ENCODE measurements at regions not wholly inside any gene's neighbourhood (a gene's known extent, or its start where the extent isn't known, plus 50 kb on each side); places are given as distances from the start of the nearest gene placed in this dataset.
"Not testable (repeated sequence)": the region's sequence is repeated elsewhere in the genome, so short reads cannot be mapped to it uniquely, and the experiment has no call there.

DNA sequence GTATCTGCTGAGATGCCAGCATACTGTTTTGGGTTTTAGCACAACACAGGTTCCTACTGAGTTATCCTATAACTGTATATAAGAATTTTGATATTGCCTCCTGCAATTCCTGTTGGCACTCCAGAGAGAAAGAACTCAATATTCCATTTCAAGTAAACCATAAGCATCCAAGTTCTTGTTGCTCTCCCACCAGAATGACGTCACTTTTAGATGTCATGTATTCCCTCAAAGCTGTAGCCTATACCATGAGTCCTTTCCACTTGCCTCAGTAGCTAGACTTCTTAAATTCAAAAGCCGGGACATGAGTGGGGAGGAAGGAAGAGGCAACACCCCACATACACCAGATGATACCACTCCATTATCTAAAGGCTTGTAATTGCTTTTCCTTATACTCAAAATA, 171.5 kb downstream of the ALDH8A1 start:
- DNase-seq: no peak

DNA sequence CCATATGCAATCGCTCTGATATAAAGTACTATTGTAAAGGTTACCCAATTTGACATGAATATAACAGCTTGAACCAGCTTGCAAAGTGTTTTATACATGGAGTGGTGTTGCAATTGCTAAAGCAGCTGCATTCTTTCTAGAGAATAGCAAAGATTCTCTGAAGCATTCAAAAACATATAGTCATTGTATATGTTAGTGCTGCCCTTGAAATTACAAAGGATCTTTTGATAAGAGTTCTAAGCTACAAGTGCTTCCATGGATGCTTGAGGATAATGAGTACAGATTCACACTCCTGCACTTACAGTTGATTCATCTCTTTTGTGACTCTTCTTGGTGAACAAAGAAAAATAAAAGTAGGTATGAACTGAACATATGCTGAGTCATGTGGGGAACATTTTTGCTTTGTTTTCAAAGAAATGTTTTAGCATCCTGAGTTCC, 175.7 kb downstream of the ALDH8A1 start:
- DNase-seq: no peak

DNA sequence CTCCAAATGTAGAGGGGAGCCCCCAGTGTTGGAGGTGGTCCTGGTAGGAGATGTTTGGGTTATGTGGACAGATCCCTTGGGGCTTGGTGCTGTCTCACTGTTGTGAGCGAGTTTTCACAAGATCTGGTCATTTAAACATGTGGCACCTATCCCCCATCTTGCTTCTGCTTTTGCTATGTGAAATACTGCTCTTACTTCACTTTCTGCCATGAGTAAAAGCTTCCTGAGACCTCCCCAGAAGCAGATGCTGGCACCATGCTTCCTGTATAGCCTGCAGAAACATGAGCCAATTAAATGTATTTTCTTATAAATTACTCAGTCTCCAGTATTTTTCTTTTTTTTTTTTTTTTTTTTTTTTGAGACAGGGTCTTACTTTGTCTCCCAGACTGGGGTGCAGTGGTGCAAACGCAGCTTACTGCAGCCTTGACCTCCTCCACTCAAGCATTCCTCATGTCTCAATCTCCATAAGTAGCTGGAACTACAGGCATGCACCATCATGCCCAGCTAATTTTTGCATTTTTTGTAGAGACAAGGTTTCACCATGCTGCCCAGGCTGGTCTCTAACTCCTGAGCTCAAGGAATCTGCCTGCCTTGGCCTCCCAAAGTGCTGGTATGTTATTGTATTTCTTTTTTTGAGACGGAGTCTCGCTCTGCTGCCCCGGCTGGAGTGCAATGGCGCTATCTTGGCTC, 177.1 kb downstream of the ALDH8A1 start:
- no peak for DNase-seq

DNA sequence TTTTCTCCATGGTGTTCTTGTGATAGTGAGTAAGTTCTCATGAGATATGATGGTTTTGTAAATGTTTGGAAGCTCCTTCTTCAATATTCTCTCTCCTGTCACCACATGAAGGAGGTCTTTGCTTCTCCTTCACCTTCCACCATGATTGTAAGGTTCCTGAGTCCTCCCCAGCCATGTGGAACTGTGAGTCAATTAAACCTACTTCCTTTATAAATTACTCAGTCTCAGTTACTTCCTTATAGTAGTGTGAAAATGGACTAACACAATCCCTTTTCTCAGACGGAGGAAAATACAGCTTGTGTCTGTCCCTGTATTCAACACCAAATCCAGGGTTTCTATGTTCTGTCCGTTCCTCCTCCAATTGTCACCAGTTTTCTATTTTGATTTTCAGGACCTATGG, 181.0 kb downstream of the ALDH8A1 start:
- DNase-seq: no peak

DNA sequence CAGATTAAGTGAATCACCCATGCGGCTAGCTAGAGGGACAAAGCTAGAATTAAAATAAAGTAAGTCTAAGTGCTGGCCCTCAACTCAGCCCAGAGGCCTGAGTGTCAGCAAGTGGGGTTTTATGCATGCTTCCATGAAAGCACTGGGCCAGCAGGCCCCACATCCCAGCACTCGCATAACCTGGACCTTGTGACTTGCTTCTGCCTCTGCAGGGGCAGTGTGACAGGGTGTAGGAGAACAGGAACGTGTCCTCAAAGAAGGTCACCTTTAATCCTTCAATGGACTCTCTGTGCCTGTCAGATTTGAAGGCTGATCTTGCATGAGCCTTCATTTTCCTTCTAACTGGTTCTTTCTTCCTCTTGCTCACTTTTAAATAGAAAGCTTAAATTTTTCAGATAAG, 183.4 kb downstream of the ALDH8A1 start:
- DNase-seq: no peak

DNA sequence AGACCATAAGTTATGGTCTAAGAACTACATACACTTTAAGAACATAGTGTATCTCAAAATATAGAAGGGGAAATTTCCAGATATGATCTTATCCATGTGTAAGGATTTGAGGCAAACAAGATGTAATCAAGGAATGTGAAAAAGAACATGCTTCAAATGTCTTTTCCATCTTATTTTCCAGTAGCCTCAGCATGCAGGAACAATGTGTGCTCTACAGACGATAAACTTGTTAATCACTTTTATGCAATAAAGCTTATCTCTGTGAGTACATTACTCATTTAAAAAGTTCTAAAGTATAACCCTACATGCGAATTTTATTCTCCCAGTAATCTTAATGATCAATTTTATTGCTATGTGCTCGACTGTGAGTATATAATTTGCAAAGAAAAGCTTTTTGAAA, 185.2 kb downstream of the ALDH8A1 start:
- no peak for DNase-seq

DNA sequence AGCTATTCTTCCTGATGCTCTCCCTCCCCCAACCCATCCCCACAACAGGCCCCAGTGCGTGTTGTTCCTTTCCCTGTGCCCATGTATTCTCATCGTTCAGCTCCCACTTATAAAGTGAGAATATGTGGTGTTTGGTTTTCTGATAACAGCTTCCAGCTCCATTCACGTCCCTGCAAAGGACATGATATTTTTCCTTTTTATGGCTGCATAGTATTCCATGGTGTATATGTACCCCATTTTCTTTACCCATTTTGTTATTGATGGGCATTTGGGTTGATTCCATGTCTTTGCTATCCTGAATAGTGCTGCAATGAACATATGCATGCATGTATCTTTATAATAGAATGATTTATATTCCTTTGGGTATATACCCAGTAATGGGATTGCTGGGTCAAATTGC, 186.3 kb downstream of the ALDH8A1 start:
- DNase-seq: not testable (repeated sequence)

DNA sequence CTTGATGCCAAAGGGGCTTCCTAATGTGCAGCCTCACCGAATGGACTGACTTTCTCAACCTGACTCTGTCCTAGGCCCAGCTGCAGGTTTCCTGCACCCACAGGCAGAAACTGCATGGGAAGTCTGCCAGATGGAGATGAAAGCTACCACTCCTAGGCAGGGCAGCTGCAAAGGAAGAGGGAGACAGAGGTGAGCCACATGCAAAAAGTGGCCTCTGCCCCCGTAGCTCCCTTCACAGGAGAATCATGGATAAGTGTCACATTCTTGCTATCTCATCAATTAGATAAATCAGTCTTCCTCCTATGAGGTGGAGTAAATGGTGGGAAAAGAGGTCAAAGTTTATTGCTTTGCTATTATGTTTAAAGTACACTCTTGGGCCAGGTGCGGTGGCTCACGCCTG, 191.3 kb downstream of the ALDH8A1 start:
- no peak for DNase-seq

DNA sequence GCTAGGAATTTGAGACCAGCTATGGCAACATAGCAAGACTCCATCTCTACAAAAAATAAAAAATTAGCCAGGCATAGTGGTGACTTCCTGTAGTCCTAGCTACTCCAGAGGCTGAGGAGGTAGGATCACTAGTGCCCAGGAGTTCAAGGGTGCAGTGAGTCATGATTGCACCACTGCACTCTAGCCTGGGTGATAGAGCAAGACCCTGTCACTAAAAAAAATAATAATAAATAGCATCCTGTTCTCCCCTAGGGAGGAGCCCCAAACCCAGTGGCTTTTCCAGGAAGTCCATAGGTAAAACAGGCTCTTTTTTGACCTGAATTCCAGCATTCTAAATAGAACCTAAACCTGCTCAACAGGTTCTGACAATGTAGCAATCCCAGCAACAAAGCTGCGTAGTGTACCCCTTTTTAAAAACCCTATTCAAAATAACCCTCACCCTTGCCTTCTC, 192.0 kb downstream of the ALDH8A1 start:
- DNase-seq: no peak

DNA sequence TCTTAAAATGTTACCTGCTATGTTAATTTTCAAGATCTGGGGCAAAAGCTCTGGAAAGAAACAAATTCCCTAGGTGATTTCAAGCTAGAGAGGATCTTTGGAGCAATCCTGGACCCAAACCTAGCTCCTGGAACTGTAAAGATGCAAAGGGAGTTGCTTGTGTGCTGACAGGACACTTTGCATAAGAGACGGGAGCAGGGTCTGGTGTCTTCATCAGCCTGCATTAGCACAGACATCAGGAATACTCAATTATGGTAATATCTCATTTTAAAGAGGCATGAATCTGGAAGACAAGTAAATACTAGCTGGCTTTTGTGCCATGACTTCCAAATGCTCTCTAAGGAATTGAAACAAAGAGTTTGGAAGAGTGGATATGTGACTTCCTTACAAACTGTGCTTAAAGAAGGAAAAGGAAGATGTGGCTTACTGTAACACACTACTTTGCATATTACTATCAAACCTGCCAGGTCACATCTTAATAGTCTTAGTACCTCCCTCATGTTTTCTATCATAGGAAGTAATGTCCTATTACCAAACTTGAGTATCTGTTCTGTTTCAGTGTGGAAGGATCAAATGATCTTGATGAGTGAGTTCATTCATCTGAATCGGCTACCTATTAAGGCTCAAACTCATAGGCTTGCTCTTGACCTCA, 193.4 kb downstream of the ALDH8A1 start:
- peak; percentile 44 for DNase-seq

DNA sequence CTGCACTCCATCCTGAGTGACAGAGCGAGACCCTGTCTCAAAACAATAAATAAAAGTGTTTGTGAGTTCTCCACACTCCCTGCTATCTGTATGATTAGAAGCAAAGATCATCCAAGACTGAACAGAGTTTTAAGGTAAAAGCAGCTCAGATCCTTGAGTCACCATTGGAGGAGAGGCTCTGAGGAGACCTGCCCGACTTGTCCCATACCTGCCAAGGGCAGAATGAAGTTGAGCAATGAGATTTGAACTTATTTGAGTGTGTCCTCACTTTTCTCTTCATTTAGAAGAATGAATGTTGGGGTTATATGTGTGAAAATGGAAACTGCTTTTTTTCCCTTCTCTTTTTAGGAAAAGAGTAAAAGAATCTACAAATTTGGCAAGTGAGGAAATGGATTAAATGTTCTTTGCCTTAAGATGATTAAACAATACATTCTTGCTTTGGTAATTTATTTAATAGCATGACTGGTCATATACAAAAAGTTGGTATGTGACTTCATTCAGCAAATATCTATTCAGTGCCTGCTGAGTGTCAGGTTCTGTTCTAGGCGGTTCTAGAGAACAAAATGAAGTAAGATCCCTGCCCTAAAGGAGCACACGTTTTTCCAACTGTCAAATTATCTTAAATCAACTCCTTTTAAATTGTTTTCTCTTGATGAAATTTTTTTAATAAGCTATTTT, 195.7 kb downstream of the ALDH8A1 start:
- no peak for DNase-seq

DNA sequence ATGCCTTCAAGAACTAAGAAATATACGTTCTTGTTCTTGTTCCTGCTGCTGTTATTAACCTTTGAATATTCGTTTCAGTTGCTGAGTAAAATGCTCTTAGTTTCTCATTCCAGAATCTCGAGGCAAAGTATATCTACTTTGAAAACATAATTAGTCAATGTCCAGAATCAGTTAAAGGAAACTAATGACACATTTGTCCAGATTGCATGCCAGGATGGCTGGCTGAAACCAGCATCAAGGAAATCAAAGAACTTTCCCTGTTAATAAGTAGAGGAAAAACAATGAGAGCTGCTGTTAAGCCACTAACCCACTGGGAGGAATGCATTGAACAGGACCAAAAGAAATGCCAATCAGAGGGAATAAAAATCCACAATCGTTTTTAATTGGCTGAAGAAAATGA, 196.9 kb downstream of the ALDH8A1 start:
- no peak for DNase-seq

DNA sequence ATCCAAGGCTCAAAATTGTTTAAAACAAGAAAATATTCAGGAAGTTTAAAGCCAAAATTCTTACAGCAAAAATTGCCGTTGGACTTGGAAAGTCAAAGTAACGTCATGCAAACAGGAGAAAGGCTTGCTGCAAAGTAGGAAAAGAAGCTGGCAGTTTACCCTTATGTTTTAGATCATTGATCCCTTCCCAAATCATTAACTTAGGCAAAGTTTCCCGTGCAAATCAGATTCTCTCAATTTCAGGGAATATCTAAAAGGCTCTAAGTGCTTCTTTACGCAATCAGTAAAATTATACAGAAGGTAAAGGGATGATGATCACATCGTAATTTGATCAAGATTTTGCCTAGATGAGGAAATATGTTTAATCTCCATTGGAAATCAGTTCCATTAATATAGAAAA, 197.5 kb downstream of the ALDH8A1 start:
- DNase-seq: no peak

DNA sequence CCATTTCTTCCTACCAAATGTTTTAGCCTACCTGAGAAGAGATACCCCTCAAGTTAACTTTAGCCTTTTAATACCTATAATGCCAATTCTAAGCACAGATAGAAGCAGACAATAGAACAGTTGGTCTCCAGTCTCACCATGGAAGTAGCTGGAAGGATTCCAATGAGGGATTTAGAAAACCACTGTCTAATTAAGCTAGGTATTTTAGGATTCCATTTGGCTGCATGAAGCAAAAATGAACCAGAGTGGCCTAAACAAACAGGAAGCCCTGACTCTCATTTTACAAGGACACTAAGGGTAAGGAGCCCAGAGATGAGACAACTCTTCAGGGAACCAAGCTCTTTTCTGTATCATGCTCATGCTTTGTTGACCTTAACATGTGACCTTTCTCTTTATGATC, 199.2 kb downstream of the ALDH8A1 start:
- DNase-seq: no peak

DNA sequence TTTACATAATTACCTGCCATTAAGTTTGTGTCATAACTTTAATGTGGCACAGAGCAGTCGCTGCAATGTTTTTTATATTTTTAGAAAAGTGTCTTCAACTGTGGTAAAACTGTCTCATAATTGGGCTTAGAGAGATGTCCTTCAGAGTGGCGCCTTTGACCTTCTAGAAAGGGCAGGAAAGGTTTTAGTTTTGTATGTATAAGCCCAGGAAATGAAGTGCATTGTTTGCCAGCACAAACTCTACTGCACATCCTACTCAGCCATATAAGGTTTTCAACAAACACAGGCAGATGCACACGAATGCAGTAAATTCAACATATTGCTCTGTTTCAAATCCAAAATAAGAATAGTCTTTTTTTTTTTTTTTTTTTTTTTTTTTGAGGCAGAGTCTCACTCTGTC, 201.4 kb downstream of the ALDH8A1 start:
- no peak for DNase-seq

DNA sequence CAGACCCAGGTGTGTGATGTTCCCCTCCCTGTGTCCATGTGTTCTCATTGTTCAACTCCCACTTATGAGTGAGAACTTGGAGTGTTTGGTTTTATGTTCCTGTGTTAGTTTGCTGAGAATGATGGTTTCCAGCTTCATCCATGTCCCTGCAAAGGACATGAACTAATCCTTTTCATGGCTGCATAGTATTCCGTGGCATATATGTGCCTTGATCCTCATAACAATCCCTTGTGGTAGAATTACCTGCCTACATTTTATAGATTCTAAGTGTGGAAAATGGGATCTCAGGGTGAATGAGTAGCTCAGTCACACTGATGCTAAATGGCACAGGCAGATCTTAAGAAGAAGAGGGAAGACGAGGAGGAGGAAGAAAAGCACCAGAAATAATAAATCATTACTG, 202.7 kb downstream of the ALDH8A1 start:
- not testable (repeated sequence) for DNase-seq

DNA sequence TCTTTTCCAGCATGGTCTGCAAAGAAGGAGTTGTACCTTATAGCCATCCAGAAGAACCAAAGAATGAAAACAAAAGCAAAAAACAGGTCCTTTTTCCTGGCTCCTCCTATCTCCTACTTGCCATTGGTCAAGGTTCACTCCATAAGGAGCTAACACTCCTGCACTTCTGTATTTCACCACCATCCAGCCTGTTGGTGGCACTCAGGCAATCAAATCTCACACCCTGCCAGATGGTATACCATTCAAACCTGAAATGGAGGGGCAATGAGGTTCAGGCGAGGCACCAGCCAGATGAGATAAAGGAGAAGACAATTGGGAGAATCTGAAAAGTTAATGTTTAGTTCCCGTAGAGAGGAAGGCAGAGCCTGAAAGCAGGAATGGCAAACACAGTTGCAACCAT, 203.8 kb downstream of the ALDH8A1 start:
- no peak for DNase-seq

DNA sequence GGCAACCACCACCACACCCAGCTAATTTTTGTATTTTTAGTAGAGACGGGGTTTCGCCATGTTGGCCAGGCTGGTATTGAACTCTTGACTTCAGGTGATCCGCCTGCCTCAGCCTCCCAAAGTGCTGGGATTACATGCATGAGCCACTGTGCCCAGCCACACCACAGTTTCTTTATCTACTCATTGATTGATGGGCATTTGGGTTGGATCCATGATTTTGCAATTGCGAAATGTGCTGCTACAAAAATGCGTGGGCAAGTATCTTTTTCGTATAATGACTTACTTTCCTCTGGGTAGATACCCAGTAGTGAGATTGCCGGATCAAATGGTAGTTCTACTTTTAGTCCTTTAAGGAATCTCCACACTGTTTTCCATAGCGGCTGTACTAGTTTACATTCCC, 204.7 kb downstream of the ALDH8A1 start:
- DNase-seq: not testable (repeated sequence)

DNA sequence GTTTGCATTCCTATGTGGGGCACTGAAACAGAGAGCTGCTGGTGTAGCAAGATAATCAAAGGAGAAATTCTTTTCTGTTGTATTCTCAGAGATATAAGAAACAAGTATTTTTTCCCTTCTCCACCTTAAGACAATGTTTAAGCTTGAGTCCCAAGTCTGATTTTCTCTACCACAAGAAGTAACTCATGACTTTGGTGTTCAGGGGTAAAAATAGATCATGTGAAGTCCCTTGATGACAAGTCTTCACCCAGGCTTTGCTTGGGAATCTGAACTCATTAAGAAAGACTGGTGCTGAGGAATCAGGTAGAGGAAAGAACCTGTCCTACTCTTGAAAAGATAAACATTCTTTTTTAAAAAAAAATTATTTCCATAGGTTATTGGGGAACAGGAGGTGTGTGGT, 205.6 kb downstream of the ALDH8A1 start:
- no peak for DNase-seq

DNA sequence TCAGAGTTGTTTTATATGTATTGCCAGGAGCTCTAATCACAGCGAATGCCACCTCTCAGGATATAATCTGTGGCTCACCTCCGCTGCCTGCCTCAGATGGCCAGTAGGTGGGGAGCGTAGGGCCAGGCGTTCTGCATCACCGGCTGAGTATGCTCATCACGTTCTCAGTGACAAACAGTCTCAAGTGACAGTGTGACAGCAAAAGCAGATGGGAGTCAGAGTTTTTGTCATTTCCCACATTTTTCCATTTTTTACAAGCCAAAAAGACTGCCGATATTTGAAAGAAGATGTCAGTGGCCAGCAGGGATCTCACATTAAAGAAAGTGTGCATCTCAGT, 208.7 kb downstream of the ALDH8A1 start:
- no peak for DNase-seq

DNA sequence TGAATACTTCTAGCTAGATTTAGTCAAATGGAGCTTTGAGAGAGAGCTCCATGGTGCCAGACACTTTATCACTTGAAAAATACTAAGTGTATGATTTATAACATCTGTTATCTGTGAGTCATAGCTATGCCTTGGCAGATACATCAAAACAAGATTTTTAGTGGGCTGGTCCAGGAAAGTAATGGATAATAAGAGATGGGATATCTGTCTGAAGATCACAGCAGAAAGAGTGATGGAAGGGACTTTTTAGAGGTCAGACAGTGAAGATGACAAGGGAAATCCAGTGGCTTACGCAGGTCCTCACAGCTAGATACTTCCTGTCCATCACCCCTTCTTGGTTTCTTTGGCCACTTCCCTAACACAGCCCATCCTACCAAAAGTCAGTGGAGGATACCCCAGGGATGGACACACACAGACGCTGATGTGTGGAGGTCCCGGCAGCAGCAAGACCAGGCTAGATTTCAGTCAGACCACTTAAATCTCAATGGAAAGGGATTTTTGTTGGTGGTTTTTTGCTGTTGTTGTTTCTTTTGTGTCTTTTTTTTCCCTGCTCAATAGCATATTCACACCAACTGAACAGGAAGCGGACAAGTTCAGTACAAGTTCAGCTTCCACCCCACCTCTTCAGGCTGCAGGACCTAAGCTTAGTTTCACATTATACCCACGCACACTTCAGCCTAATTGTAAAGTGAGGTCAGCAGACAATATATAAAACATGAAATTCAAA, 209.3 kb downstream of the ALDH8A1 start:
- no peak for DNase-seq

DNA sequence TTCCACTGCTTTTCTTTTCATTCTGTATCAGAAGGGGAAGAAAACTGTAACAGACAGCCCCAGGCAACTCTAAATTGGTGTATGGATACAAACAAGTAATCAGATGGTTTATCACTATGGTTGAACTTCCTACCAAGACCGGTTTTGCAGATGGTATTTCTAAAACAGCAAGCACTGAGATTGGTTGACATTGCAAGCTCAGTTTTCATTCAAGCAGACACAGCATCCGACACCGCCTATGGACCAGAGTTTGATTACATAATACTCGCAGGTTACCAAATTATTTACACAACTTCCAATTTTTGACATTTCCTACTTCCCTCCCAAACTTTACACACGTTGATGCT, 209.9 kb downstream of the ALDH8A1 start:
- DNase-seq: no peak

DNA sequence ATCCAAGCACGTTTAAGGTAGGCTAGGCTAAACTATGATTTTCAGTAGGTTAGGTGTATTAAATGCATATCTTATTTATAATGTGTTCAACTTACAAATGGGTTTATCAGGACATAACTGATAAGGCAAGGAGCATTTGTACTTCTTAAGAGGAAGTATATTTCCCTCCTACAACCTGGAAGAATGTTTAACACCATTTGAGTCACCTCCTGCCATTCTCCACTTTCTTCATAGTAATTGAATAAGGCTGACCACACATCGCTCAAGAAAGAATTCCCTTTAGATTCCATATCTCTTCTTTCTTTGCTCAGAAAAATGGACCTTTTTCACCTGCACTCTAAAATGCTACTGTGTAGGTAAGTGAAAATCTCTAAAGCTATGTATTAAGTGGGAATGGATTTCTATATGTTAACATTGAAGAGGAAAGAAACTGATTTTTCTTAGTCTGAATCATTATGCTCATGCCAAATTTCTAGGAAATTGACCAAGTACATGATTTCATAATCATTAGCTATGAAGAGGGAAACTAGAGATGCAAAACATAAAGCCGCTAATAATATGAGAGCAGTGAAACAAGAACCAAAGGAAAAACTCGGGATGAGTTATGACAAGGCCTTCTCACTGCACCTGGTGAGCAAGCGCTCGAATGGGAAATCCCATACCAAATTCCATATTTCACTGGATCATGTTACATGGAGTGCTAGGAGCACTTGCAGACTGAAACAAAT, 210.4 kb downstream of the ALDH8A1 start:
- peak; percentile 12 for DNase-seq

All from NCI-H526 treated with DMSO at 0.1 percent for 48 hours (cell line).